ENCODE measurements at regions not wholly inside any gene's neighbourhood (a gene's known extent, or its start where the extent isn't known, plus 50 kb on each side); places are given as distances from the start of the nearest gene placed in this dataset.

GRCh38 chr18:25463726-25464125 lies 111.8 kb upstream of the ZNF521 start:
- Histone ChIP-seq H3K9me3 (ENCODE audit: control insufficient read depth in 2 of 2, low read length in 2 of 2) (no peaks in the 10 kb centered on the region), H3K9ac (ENCODE audit: low read depth in 1 of 2, low read length in 2 of 2) (no peak overlapping the region), H3K27me3 (ENCODE audit: control insufficient read depth in 2 of 2, insufficient read depth in 2 of 2, low read length in 2 of 2) (no peaks in the 10 kb centered on the region), H3K27ac (ENCODE audit: low read depth in 2 of 2, low read length in 2 of 2) (no peak overlapping the region), H3K36me3 (ENCODE audit: control insufficient read depth in 2 of 2, insufficient read depth in 2 of 2, low read length in 2 of 2) (no peaks in the 10 kb centered on the region), H3K4me3 (ENCODE audit: low read length in 2 of 2) (no peak overlapping the region), H3K4me1 (ENCODE audit: control insufficient read depth in 2 of 2, insufficient read depth in 2 of 2, low read length in 2 of 2) (no peaks in the 10 kb centered on the region)

- no peak overlapping the region for H3K9ac ChIP-seq (ENCODE audit: low read depth in 1 of 2, low read length in 2 of 2)
- no peaks in the 10 kb centered on the region for H3K27me3 ChIP-seq (ENCODE audit: control insufficient read depth in 2 of 2, insufficient read depth in 2 of 2, low read length in 2 of 2)
- no peaks in the 10 kb centered on the region for H3K9me3 ChIP-seq (ENCODE audit: control insufficient read depth in 2 of 2, low read length in 2 of 2)
- H3K36me3 ChIP-seq (ENCODE audit: control insufficient read depth in 2 of 2, insufficient read depth in 2 of 2, low read length in 2 of 2): no peaks in the 10 kb centered on the region
- no peak overlapping the region for H3K4me3 ChIP-seq (ENCODE audit: low read length in 2 of 2)
- no peak overlapping the region for H3K27ac ChIP-seq (ENCODE audit: low read depth in 2 of 2, low read length in 2 of 2)
- no peaks in the 10 kb centered on the region for H3K4me1 ChIP-seq (ENCODE audit: control insufficient read depth in 2 of 2, insufficient read depth in 2 of 2, low read length in 2 of 2)
Observed at GRCh38 chr18:25459814-25460213, 107.8 kb upstream of the ZNF521 start.

GRCh38 chr18:25457601-25458000 lies 105.6 kb upstream of the ZNF521 start:
- no peak overlapping the region for H3K4me3 ChIP-seq (ENCODE audit: low read length in 2 of 2)
- no peaks in the 10 kb centered on the region for H3K27me3 ChIP-seq (ENCODE audit: control insufficient read depth in 2 of 2, insufficient read depth in 2 of 2, low read length in 2 of 2)
- H3K27ac ChIP-seq (ENCODE audit: low read depth in 2 of 2, low read length in 2 of 2): no peak overlapping the region
- no peaks in the 10 kb centered on the region for H3K9me3 ChIP-seq (ENCODE audit: control insufficient read depth in 2 of 2, low read length in 2 of 2)
- no peaks in the 10 kb centered on the region for H3K4me1 ChIP-seq (ENCODE audit: control insufficient read depth in 2 of 2, insufficient read depth in 2 of 2, low read length in 2 of 2)
- no peak overlapping the region for H3K9ac ChIP-seq (ENCODE audit: low read depth in 1 of 2, low read length in 2 of 2)
- no peaks in the 10 kb centered on the region for H3K36me3 ChIP-seq (ENCODE audit: control insufficient read depth in 2 of 2, insufficient read depth in 2 of 2, low read length in 2 of 2)

GRCh38 chr18:25457126-25457525 lies 105.2 kb upstream of the ZNF521 start:
- Histone ChIP-seq H3K9ac (ENCODE audit: low read depth in 1 of 2, low read length in 2 of 2) (no peak overlapping the region), H3K4me1 (ENCODE audit: control insufficient read depth in 2 of 2, insufficient read depth in 2 of 2, low read length in 2 of 2) (no peaks in the 10 kb centered on the region)

GRCh38 chr18:25456334-25457010 lies 104.5 kb upstream of the ZNF521 start:
- Histone ChIP-seq H3K4me1 (ENCODE audit: control insufficient read depth in 2 of 2, insufficient read depth in 2 of 2, low read length in 2 of 2) (no peaks in the 10 kb centered on the region), H3K27me3 (ENCODE audit: control insufficient read depth in 2 of 2, insufficient read depth in 2 of 2, low read length in 2 of 2) (no peaks in the 10 kb centered on the region), H3K27ac (ENCODE audit: low read depth in 2 of 2, low read length in 2 of 2) (no peak overlapping the region), H3K9ac (ENCODE audit: low read depth in 1 of 2, low read length in 2 of 2) (no peak overlapping the region), H3K4me3 (ENCODE audit: low read length in 2 of 2) (no peak overlapping the region), H3K9me3 (ENCODE audit: control insufficient read depth in 2 of 2, low read length in 2 of 2) (no peaks in the 10 kb centered on the region), H3K36me3 (ENCODE audit: control insufficient read depth in 2 of 2, insufficient read depth in 2 of 2, low read length in 2 of 2) (no peaks in the 10 kb centered on the region)

More at GRCh38 chr18:25457126-25457525, 105.2 kb upstream of the ZNF521 start:
- H3K27ac ChIP-seq (ENCODE audit: low read depth in 2 of 2, low read length in 2 of 2): no peak overlapping the region
- no peaks in the 10 kb centered on the region for H3K27me3 ChIP-seq (ENCODE audit: control insufficient read depth in 2 of 2, insufficient read depth in 2 of 2, low read length in 2 of 2)
- no peaks in the 10 kb centered on the region for H3K36me3 ChIP-seq (ENCODE audit: control insufficient read depth in 2 of 2, insufficient read depth in 2 of 2, low read length in 2 of 2)
- no peaks in the 10 kb centered on the region for H3K9me3 ChIP-seq (ENCODE audit: control insufficient read depth in 2 of 2, low read length in 2 of 2)
- no peak overlapping the region for H3K4me3 ChIP-seq (ENCODE audit: low read length in 2 of 2)

GRCh38 chr18:25455646-25456045 lies 103.7 kb upstream of the ZNF521 start:
- no peak overlapping the region for H3K27ac ChIP-seq (ENCODE audit: low read depth in 2 of 2, low read length in 2 of 2)
- no peaks in the 10 kb centered on the region for H3K36me3 ChIP-seq (ENCODE audit: control insufficient read depth in 2 of 2, insufficient read depth in 2 of 2, low read length in 2 of 2)
- no peaks in the 10 kb centered on the region for H3K27me3 ChIP-seq (ENCODE audit: control insufficient read depth in 2 of 2, insufficient read depth in 2 of 2, low read length in 2 of 2)
- H3K9ac ChIP-seq (ENCODE audit: low read depth in 1 of 2, low read length in 2 of 2): no peak overlapping the region
- peaks cover 0 to 4% of the 10 kb centered on the region in 2 donors for H3K9me3 ChIP-seq (ENCODE audit: control insufficient read depth in 2 of 2, low read length in 2 of 2)
- H3K4me3 ChIP-seq (ENCODE audit: low read length in 2 of 2): no peak overlapping the region
- H3K4me1 ChIP-seq (ENCODE audit: control insufficient read depth in 2 of 2, insufficient read depth in 2 of 2, low read length in 2 of 2): no peaks in the 10 kb centered on the region

GRCh38 chr18:25455159-25455558 lies 103.2 kb upstream of the ZNF521 start:
- H3K4me1 ChIP-seq (ENCODE audit: control insufficient read depth in 2 of 2, insufficient read depth in 2 of 2, low read length in 2 of 2): no peaks in the 10 kb centered on the region

GRCh38 chr18:25454730-25455129 lies 102.8 kb upstream of the ZNF521 start:
- Histone ChIP-seq H3K27ac (ENCODE audit: low read depth in 2 of 2, low read length in 2 of 2) (no peak overlapping the region), H3K36me3 (ENCODE audit: control insufficient read depth in 2 of 2, insufficient read depth in 2 of 2, low read length in 2 of 2) (no peaks in the 10 kb centered on the region), H3K4me1 (ENCODE audit: control insufficient read depth in 2 of 2, insufficient read depth in 2 of 2, low read length in 2 of 2) (no peaks in the 10 kb centered on the region), H3K9ac (ENCODE audit: low read depth in 1 of 2, low read length in 2 of 2) (no peak overlapping the region), H3K4me3 (ENCODE audit: low read length in 2 of 2) (no peak overlapping the region), H3K9me3 (ENCODE audit: control insufficient read depth in 2 of 2, low read length in 2 of 2) (peaks cover 0 to 4% of the 10 kb centered on the region in 2 donors), H3K27me3 (ENCODE audit: control insufficient read depth in 2 of 2, insufficient read depth in 2 of 2, low read length in 2 of 2) (no peaks in the 10 kb centered on the region)

More at GRCh38 chr18:25455159-25455558, 103.2 kb upstream of the ZNF521 start:
- Histone ChIP-seq H3K36me3 (ENCODE audit: control insufficient read depth in 2 of 2, insufficient read depth in 2 of 2, low read length in 2 of 2) (no peaks in the 10 kb centered on the region), H3K27me3 (ENCODE audit: control insufficient read depth in 2 of 2, insufficient read depth in 2 of 2, low read length in 2 of 2) (no peaks in the 10 kb centered on the region), H3K9me3 (ENCODE audit: control insufficient read depth in 2 of 2, low read length in 2 of 2) (peaks cover 0 to 4% of the 10 kb centered on the region in 2 donors), H3K9ac (ENCODE audit: low read depth in 1 of 2, low read length in 2 of 2) (no peak overlapping the region), H3K27ac (ENCODE audit: low read depth in 2 of 2, low read length in 2 of 2) (no peak overlapping the region), H3K4me3 (ENCODE audit: low read length in 2 of 2) (no peak overlapping the region)

GRCh38 chr18:25454270-25454659 lies 102.3 kb upstream of the ZNF521 start:
- no peaks in the 10 kb centered on the region for H3K36me3 ChIP-seq (ENCODE audit: control insufficient read depth in 2 of 2, insufficient read depth in 2 of 2, low read length in 2 of 2)
- H3K9ac ChIP-seq (ENCODE audit: low read depth in 1 of 2, low read length in 2 of 2): no peak overlapping the region
- H3K27me3 ChIP-seq (ENCODE audit: control insufficient read depth in 2 of 2, insufficient read depth in 2 of 2, low read length in 2 of 2): no peaks in the 10 kb centered on the region
- H3K4me1 ChIP-seq (ENCODE audit: control insufficient read depth in 2 of 2, insufficient read depth in 2 of 2, low read length in 2 of 2): no peaks in the 10 kb centered on the region
- no peak overlapping the region for H3K4me3 ChIP-seq (ENCODE audit: low read length in 2 of 2)
- no peak overlapping the region for H3K27ac ChIP-seq (ENCODE audit: low read depth in 2 of 2, low read length in 2 of 2)
- peaks cover 0 to 4% of the 10 kb centered on the region in 2 donors for H3K9me3 ChIP-seq (ENCODE audit: control insufficient read depth in 2 of 2, low read length in 2 of 2)

- no peak overlapping the region for H3K27ac ChIP-seq (ENCODE audit: low read depth in 2 of 2, low read length in 2 of 2)
- no peak overlapping the region for H3K9ac ChIP-seq (ENCODE audit: low read depth in 1 of 2, low read length in 2 of 2)
- no peaks in the 10 kb centered on the region for H3K27me3 ChIP-seq (ENCODE audit: control insufficient read depth in 2 of 2, insufficient read depth in 2 of 2, low read length in 2 of 2)
- no peaks in the 10 kb centered on the region for H3K36me3 ChIP-seq (ENCODE audit: control insufficient read depth in 2 of 2, insufficient read depth in 2 of 2, low read length in 2 of 2)
- H3K4me3 ChIP-seq (ENCODE audit: low read length in 2 of 2): no peak overlapping the region
- H3K9me3 ChIP-seq (ENCODE audit: control insufficient read depth in 2 of 2, low read length in 2 of 2): peaks cover 0 to 4% of the 10 kb centered on the region in 2 donors
- no peaks in the 10 kb centered on the region for H3K4me1 ChIP-seq (ENCODE audit: control insufficient read depth in 2 of 2, insufficient read depth in 2 of 2, low read length in 2 of 2)
Observed at GRCh38 chr18:25453556-25454269, 101.7 kb upstream of the ZNF521 start.
